Activated CD8-positive, alpha-beta T cell treated with anti-CD3 and anti-CD28 coated beads for 36 hours (primary cell): ENCODE measurements at regions not wholly inside any gene's neighbourhood (a gene's known extent, or its start where the extent isn't known, plus 50 kb on each side); places are given as distances from the start of the nearest gene placed in this dataset.

Experiments
- ATAC-seq: fragments of 200-7000 bp; cut with Tn5 transposase; one replicate; pipeline ENCODE4 v1.10.0; 2021; ENCODE audit warnings: mild to moderate bottlenecking, moderate library complexity
- CTCF ChIA-PET: fragments of 350-600 bp; sonication (Branson Sonifier 250); formaldehyde crosslinking; loops from one replicate; lab custom pipeline; 2021; ENCODE audit warnings: antibody characterized with exemption; lab: Charles Lee
- POLR2A ChIA-PET: fragments of 350-600 bp; sonication (Branson Sonifier 250); formaldehyde crosslinking; loops from one replicate; lab custom pipeline; 2021; ENCODE audit warnings: antibody characterized with exemption; lab: Charles Lee
- DNase-seq: peaks from one replicate; pipeline ENCODE4 v3.0.0-alpha.2; 2020
- H3K27ac Mint-ChIP-seq: one replicate; pipeline ENCODE4 v1.8.0; 2021; ENCODE audit warnings: mild to moderate bottlenecking, mixed read lengths
- H3K27me3 Mint-ChIP-seq: one replicate; pipeline ENCODE4 v1.8.0; 2021; ENCODE audit warnings: mixed read lengths
- H3K36me3 Mint-ChIP-seq: one replicate; pipeline ENCODE4 v1.8.0; 2021; ENCODE audit warnings: low read depth, mixed read lengths
- H3K4me1 Mint-ChIP-seq: one replicate; pipeline ENCODE4 v1.8.0; 2021; ENCODE audit warnings: low read depth, mixed read lengths
- H3K4me3 Mint-ChIP-seq: one replicate; pipeline ENCODE4 v1.8.0; 2021; ENCODE audit warnings: mild to moderate bottlenecking, moderate library complexity, mixed read lengths
- H3K9me3 Mint-ChIP-seq: one replicate; pipeline ENCODE4 v1.8.0; 2021; ENCODE audit warnings: mixed read lengths
- CTCF ChIP-seq: fragments of 200-600 bp; IDR thresholded peaks from one replicate; pipeline ENCODE4 v1.8.0; 2022; ENCODE audit warnings: antibody characterized with exemption, mild to moderate bottlenecking
- intact Hi-C: fragments of 100-400 bp; cut with micrococcal nuclease; formaldehyde crosslinking; loops from one replicate; pipeline ENCODE4 v1.10.0; 2022

- DNase-seq = no peak
- no peak overlapping the region for H3K4me3 Mint-ChIP-seq
Observed at GRCh38 chr11:114848027-114848426, 169.7 kb downstream of the NXPE2 start.

GRCh38 chr11:114857281-114857680, 179.0 kb downstream of the NXPE2 start:
- Mint-ChIP-seq H3K36me3 (no peaks in the 10 kb centered on the region), H3K27me3 (peaks cover 3% of the 10 kb centered on the region), H3K9me3 (peaks cover 3% of the 10 kb centered on the region), H3K27ac (no peak overlapping the region), H3K4me1 (no peaks in the 10 kb centered on the region), H3K4me3 (no peak overlapping the region)
- ChIA-PET POLR2A (interaction anchor here (0.6 kb wide), 1 partner anchor 322 kb away, joined by 3 read pairs; no protein-coding TSS in a partner anchor), CTCF (no interaction called here)
- DNase-seq = no peak
- TF ChIP-seq CTCF = no peak
- no peak for ATAC-seq
- intact Hi-C loops = no loop called here

More at GRCh38 chr11:114848027-114848426, 169.7 kb downstream of the NXPE2 start:
- ChIA-PET CTCF (no interaction called here), POLR2A (no interaction called here)
- intact Hi-C loops = no loop called here
- no peaks in the 10 kb centered on the region for H3K36me3 Mint-ChIP-seq
- no peak for ATAC-seq
- no peaks in the 10 kb centered on the region for H3K27me3 Mint-ChIP-seq
- TF ChIP-seq CTCF = no peak
- no peak overlapping the region for H3K27ac Mint-ChIP-seq
- H3K9me3 Mint-ChIP-seq = no peaks in the 10 kb centered on the region
- H3K4me1 Mint-ChIP-seq = no peaks in the 10 kb centered on the region

- no peak overlapping the region for H3K4me3 Mint-ChIP-seq
- no peaks in the 10 kb centered on the region for H3K36me3 Mint-ChIP-seq
- POLR2A ChIA-PET = no interaction called here
- intact Hi-C loops = no loop called here
- H3K9me3 Mint-ChIP-seq = peaks cover under 1% of the 10 kb centered on the region
- no peaks in the 10 kb centered on the region for H3K4me1 Mint-ChIP-seq
- H3K27ac Mint-ChIP-seq = no peak overlapping the region
- no peak for ATAC-seq
- CTCF ChIA-PET = no interaction called here
- no peak for TF ChIP-seq CTCF
- no peak for DNase-seq
- H3K27me3 Mint-ChIP-seq = peaks cover 7% of the 10 kb centered on the region
Observed at GRCh38 chr11:114864896-114865295, 186.6 kb downstream of the NXPE2 start.

GRCh38 chr11:114876234-114876633, 197.9 kb downstream of the NXPE2 start:
- Mint-ChIP-seq H3K4me1 (no peaks in the 10 kb centered on the region), H3K27ac (no peak overlapping the region), H3K36me3 (no peaks in the 10 kb centered on the region), H3K9me3 (no peaks in the 10 kb centered on the region), H3K27me3 (no peaks in the 10 kb centered on the region), H3K4me3 (no peak overlapping the region)
- intact Hi-C loops = no loop called here
- ChIA-PET POLR2A (no interaction called here), CTCF (no interaction called here)
- no peak for DNase-seq
- TF ChIP-seq CTCF = no peak
- no peak for ATAC-seq

- DNase-seq = no peak
Observed at GRCh38 chr11:114877976-114878375, 199.6 kb downstream of the NXPE2 start.

More at GRCh38 chr11:114877976-114878375, 199.6 kb downstream of the NXPE2 start:
- Mint-ChIP-seq H3K36me3 (no peaks in the 10 kb centered on the region), H3K27ac (no peak overlapping the region), H3K27me3 (no peaks in the 10 kb centered on the region), H3K4me3 (no peak overlapping the region), H3K4me1 (no peaks in the 10 kb centered on the region), H3K9me3 (no peaks in the 10 kb centered on the region)
- CTCF ChIA-PET = no interaction called here
- intact Hi-C loops = no loop called here
- no peak for ATAC-seq
- POLR2A ChIA-PET = interaction anchor here (0.5 kb wide), 1 partner anchor 182 kb away, joined by 3 read pairs; no protein-coding TSS in a partner anchor
- TF ChIP-seq CTCF = no peak
